ENCODE measurements at regions not wholly inside any gene's neighbourhood (a gene's known extent, or its start where the extent isn't known, plus 50 kb on each side); places are given as distances from the start of the nearest gene placed in this dataset.
"Not testable (repeated sequence)": the region's sequence is repeated elsewhere in the genome, so short reads cannot be mapped to it uniquely, and the experiment has no call there.

DNA sequence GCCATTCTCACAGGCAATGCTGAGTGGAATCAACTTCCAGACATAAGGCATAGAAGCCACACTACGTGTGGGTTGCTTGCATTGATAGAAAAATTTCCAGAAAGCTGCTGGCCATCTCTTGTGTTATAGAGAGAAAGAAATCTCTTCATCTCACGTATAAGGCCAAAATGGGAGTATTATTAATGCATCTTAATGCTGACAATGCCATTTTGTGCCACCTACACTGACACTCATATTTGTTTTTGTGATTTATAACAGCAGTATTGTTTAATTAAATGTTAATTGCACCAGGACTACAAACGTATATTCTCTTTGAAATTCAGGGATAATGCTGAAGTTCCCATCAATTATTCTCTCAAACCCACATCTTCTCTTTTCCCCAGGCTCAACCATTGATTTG is 56.1 kb upstream of the TMEM132D start:
- no peak for DNase-seq (ENCODE audit: low read depth in 2 of 2)

DNA sequence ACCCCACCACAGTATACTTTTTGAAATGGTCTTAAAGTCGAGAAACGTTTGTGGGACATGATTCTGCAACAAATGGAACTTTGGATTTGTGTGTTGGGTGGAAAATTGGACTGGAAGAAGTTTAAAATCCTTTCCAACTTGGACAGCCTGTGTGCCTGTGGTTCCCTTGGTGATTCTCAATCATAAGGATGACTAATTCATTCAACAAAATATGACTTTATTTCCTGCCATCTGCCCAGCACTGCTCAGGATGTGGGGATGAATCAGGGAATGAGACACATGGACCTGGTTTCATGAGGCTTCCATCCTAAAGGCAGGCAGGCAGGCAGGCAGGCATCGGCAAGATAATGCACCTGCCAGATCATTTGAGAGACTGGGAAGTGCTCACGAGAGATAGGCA is 57.3 kb upstream of the TMEM132D start:
- DNase-seq (ENCODE audit: low read depth in 2 of 2) = no peak

DNA sequence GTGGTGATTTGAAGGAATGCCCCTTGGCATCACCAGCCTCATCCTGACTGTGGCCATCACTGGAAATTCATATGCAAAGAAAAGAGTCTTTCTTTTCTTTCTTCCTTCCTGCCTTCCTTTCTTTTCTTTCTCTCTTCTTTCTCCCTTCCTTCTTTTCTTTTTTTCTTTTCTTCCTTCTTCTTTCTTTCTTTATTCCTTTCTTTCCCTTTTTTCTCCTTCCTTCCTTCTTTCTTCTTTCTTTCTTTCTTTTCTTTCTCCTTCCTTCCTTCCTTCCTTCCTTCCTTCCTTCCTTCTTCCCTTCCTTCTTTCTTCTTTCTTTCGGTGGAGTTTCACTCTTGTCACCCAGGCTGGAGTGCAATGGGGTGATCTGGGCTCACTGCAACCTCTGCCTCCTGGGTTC is 58.0 kb upstream of the TMEM132D start:
- DNase-seq (ENCODE audit: low read depth in 2 of 2) = no peak

DNA sequence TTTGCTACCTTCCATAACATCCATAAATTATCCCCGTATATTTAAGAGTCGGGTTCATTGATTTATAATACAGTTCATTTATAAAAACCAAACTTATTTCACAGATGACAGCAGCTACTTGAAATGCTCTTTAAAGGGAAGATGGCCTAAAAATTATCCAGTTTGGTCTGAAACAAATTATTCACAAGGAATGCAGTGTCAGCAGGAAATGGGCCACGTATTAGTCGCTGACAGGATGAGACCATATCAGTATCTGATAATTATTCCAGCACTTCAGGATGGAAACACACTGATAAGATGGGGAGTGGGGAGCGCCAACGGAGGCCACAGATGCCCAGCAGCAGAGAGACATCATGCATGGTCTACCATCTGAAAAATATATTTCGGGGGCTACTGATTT is 60.5 kb upstream of the TMEM132D start:
- DNase-seq (ENCODE audit: low read depth in 2 of 2) = no peak

DNA sequence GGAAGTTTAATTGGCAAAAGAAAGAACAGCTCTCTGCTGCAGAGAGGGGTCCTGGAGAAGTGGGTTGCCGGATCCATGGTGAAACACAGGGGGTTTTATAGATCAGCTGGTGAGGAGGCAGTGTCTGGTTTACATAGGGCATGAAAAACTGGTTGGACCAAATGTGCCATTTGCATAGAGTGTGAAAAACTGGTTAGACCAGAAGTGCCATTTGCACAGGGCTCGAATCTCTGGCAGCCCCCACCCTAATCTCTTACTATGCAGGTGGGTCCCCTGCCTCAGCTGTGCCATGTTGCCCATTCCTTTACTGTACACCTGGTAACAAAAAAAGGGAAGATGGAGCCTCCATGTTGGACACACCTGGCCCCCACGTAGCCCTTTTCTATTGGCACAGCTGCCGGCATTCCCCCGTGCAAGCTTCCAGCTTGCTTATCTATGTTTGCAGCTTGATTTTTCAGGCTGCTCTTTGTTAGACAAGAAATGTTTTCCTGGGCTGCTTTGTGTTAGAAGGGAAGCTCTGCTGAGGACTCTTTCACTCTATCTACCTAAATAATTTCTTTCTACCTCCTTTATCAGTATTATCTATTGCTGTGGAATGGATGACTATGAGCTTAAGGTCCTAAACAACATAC is 61.1 kb upstream of the TMEM132D start:
- no peak for DNase-seq (ENCODE audit: low read depth in 2 of 2)

DNA sequence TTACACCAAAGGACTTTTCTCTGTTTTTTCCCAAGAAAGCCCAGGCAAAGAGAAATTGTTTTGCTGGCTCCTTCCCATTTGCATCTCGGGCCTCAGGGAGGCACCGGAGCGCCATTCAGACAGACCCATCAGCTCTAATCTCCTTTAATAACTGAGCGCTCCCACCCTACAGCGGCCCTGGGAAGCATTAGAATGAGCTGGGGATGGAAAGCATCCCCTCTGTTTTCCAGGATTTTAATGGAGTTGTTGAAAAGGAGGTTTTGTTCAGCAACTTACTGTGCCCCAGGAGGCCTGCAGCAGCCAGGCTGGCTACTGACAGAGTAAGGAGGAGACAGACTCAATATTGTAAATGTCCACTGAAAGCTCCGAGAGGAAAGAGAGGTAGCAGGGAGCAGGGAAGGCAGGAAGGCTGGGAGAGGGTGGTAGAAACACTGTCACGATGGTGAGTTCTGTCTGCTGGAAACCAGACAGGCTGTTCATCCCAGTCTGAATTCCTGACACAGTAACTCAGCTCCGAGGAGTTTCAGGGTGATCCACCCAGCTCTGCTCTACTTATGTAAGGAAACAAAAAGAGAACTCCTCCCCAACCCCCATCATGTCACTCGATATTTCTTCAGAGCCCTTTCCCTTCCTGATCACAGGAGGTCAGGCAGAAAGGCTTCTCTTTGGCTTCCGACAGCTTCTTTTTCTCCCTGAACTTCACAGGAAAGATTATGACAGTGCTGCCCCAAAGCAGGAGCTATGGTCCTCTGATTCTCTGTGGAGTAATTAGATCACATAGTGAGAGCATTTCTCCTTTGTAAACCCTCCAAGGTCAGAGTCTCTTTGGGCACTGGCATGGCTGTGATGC is 62.5 kb upstream of the TMEM132D start:
- no peak for DNase-seq (ENCODE audit: low read depth in 2 of 2)

DNA sequence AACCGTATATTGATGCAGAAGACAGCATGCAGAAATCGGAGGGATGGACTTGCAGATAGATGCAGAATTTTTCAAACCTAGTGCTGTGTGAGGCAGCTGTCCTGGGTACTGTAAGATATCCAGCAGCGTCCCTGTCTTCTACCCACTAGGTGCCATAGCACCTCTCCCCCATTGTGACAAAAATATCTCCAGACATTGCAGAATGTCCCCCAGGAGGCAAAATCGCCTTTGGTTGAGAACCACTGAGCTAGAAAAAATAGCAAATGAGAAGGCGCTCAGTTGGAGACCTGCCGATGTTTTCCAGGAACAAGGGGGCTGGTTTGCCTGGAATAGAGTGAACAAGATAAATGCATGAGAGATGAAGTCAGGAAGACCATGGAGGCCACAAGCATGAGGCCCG is 67.9 kb upstream of the TMEM132D start:
- DNase-seq (ENCODE audit: low read depth in 2 of 2) = no peak

DNA sequence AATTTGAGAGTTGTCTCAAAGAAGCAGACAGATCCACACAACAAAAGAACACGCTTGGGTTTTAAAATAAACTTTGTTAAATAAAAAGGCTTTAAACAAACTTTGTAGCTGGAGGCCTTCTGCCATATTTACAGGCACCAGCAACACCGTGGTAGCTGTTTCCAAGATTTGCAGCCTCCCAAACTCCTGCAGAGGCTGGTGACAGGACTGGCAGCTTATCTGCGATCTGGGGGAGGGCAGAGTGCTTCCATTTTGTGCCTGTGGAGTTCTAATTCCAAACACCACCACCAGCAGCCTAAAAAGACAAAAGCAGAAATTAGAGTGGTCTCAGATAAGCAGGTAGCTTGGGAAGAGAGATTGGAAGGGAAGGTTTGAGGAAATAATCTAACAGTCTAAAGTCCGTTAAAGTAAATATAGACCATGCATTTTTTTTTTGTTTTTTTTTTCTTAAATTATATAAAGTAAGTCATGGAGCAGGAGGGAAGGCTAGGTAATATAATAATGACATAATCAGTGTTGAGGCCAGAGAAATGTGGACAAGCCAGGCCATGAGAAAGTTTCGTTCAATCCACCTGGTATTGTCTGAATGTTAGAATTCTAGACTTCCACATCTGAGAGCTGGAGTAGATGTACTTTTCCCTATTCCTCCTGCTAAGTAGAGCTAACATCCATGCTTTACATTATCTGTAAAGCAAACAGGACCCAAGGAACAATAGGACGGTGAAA is 69.6 kb upstream of the TMEM132D start:
- no peak for DNase-seq (ENCODE audit: low read depth in 2 of 2)

DNA sequence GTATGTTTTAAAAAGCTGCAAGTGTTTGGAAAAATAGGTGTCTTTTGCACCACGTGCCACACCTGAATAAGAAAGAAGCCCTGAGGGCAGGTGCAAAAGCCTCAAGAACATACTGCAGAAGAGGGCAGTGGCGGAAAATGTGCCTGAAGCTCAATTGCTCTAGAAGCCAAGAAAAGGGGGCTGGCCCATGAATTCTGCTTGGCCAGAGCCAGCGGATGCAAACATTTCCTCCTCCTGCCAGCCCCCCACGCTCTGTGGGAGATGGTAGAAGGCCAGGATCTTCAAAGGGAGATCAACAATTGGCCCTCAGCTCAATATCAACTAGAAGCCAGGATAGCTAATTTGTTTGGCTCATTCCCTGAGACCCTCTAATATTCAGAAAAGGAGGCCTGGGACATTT is 80.3 kb upstream of the TMEM132D start:
- DNase-seq (ENCODE audit: low read depth in 2 of 2) = no peak

DNA sequence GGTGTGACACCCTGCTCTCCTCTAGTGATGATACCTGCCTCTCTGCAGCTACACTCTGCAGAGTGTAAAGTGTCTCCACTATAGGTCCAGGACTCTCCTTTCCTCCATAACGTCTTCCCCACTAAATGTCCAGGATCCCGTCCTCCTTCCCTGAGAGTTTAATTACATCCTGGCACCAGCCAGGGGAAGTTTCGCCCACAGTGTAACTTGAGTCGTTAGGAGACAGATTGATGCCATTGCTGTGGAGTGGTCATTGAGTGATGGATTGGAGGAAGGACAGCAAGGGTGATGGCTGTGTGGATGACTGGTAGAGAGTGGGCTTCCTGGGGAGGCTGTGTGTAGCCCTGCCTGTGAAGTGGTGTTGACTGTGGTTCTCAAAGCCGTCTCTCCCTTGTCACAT is 84.0 kb upstream of the TMEM132D start:
- no peak for DNase-seq (ENCODE audit: low read depth in 2 of 2)

DNA sequence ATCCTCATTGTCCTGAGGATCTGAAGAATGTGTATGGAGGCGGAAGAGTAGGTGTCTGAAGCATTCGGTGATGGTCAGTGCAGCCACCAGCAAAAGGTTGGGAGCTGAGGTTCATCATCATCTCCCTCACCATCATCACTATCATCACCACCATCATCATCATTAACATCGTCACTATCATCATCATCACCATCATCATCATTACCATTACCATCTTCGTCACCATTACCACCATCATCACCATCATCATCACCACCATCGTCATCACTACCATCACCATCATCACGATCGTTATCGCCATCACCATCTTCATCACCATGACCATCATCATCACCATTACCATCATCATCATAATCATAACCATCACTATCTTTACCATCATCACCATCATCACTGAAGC is 90.8 kb upstream of the TMEM132D start:
- DNase-seq (ENCODE audit: low read depth in 2 of 2) = no peak

DNA sequence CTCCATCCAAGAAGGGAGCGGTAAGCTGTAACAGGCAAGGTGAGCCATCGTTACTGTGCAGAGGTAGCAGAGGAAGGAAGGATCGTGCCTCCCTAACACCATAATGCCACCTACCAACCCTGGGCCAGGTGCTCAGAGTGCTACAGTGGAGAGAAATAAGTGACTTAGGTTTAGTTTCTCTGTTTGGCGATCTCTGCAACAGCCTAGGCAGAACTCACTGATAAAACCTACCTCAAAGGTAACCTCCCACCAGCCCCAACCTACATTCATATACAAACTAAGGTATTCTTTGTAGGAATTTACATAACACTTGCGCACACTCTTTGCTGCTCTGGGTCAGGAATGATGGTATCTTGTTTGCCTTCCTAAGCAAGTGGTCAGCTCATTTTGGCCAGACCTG is 93.4 kb upstream of the TMEM132D start:
- no peak for DNase-seq (ENCODE audit: low read depth in 2 of 2)

DNA sequence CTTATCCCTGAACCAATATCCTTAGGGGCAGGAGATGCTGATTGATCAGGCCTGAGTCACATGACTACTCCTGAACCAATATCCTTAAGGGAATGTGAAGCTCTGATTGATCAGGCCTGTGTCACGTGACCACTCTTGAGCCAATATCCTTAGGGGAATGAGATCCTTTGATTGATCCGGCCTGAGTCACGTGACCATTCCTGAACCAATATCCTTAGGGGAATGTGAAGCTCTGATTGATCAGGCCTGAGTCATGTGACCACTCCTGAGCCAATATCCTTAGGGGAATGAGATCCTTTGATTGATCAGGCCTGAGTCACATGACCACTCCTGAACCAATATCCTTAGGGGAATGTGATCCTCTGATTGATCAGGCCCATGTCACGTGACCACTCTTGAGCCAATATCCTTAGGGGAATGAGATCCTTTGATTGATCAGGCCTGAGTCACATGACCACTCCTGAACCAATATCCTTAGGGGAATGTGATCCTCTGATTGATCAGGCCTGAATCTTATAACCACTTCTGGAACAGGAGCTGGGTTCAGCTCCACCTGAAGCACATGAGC is 100.6 kb upstream of the TMEM132D start:
- DNase-seq (ENCODE audit: low read depth in 2 of 2) = not testable (repeated sequence)

DNA sequence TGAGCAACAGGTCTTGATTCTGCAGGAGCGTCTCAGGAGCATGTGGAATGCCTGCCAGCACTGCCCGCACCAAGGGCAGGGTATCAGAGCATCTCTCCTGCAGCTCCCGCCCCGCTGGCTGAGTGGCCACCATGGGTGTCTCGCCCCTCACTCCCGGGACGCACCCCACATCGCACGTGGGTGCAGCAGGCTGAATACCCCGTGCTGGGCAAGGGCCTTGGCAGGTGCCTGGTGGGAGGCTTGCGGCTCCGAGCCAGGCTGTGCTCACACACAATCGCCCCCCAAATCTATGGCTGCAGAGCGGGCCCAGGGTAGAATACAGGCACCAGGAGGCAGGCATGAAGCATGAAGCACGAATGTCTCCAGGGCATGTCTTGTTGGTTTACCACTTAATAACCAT is 103.9 kb upstream of the TMEM132D start:
- DNase-seq (ENCODE audit: low read depth in 2 of 2) = no peak

DNA sequence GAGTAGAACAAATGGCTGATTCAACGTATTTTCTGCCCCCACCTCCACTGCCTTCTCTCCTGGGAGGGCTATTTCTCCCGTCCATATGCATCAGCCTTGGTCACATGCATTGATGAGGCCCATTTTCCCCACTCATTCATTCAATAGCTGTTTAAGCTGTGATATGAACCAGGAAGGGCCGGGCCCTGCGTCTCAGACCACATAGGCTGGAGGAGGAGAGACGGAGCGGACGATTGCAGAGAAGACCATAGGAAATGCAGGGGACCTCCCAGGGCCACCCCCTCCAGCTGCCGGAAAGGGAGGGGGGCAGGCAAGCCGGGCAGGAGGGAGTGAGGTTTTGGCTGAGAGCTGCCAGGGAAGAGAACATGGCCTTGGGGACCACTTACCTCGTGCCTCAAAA is 104.4 kb upstream of the TMEM132D start:
- no peak for DNase-seq (ENCODE audit: low read depth in 2 of 2)

DNA sequence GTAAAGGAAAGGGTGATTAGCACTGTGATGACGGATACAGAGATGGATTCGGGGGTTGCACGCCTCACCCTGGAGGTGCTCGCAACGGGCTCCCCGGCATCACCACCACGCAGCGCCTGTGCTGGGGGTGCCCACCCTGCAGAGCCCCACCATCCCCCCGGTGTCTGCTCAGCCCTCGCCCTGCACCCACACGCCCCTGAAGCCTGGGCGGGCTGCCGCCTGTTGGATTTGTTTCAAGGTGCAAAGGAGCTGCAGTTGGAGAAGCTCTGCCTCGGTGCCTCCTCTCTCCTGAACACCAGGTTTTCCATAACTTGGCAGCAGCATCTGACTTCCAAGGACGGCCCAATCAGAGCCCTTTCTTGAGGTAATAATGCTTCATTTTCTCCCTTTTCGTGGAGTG is 106.1 kb upstream of the TMEM132D start:
- DNase-seq (ENCODE audit: low read depth in 2 of 2) = no peak

DNA sequence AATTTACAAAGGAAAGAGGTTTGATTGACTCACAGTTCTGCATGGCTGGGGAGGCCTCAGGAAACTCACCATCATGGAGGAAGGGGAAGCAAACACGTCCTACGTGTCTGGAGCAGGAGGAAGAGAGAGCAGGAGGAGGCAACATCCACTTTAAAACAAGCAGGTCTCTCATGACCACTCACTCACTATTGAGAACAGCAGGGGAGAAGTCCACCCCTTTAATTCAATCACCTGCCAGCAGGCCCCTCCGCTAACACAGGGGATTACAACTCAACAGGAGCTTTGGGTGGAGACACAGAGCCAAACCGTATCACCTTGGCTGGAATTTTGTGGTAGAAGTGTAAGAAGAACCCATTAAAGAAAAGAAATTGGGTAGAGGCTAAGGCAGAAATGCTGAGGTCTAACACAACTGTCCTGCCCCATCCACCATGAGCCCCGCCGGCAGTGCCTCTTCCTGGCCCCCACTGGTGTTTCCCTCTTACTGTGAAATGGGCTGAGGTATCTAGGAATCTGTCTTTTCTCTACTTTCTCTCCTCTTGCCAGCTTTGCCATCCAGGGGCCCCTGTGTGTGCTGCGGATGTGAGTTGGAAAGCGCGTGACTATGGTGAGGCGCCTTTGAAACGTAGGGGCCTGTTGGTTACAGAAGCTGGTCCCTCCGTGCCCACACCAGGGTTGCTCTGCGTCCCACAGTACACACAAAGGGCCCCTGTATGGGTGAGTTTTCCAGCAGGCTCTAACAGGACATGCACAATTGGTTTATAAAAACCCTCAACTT is 108.0 kb upstream of the TMEM132D start:
- DNase-seq (ENCODE audit: low read depth in 2 of 2) = no peak

DNA sequence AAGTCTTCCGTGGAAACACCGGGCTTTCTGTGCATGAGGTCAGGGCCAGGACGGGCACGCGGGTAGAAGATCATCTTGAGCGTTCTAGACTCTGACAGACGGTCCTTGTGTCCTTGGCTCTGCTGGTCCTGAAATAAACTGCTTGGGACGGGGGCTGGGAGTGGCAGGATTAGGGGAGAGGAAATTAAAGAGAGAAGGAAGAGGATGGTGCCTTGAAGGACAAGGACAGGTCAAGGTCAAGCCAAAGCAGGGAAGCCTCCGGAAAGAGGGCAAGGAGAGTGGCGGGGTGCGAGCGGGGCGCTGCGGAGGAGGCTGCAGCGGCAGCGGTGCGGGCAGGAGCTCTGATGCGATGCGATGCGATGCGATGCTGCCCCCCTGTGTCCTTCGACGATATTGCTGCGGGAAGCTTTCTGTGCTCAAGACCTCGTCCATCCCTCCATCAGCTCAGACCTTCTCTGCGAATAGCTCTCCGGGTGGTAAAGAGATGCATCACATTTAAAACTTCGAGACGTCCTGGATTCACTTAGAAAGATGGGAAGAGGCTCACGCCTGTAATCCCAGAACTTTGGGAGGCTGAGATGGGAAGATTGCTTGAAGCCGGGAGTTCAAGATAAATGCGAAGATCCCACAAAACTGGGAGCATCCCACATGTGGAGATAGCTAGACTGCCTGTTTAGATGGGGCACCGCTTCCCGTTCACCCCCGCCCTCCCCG is 110.1 kb upstream of the TMEM132D start:
- peak; percentile 13 to 51 for DNase-seq (ENCODE audit: low read depth in 2 of 2)

DNA sequence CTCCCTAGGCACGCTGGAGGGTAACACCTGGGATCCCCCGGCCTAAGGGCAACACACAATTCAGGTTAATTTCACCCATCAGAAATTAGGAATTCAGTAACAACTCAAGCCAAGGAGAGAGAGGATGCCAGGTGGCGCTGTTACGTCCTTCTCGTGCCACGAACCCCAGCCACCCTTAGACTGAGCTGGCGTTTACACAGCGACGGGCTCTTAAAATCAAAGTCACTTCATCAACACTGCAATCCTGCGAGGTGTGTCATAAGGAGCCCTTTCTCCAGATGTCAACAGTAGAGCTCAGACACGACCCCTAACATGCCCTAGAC is 110.6 kb upstream of the TMEM132D start:
- no peak for DNase-seq (ENCODE audit: low read depth in 2 of 2)

DNA sequence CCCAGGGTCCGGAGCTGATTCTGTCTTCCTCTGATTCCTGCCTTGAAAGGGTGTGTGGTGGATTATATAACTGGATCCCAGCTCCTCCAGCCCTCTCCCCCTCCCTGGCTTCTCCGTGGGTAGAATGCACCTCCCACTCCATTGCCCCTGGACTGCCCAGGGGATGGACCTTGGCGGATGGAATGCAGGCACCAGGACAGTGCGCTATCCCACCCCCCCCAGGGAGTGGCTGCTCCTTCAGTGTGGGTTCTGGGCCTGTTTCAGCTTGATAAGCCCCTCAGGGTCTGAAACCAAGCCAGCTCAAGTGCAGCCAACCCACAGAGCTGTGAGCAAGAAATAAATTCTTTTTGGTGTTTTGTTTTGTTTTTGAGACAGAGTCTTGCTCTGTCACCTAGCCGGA is 112.4 kb upstream of the TMEM132D start:
- no peak for DNase-seq (ENCODE audit: low read depth in 2 of 2)

DNA sequence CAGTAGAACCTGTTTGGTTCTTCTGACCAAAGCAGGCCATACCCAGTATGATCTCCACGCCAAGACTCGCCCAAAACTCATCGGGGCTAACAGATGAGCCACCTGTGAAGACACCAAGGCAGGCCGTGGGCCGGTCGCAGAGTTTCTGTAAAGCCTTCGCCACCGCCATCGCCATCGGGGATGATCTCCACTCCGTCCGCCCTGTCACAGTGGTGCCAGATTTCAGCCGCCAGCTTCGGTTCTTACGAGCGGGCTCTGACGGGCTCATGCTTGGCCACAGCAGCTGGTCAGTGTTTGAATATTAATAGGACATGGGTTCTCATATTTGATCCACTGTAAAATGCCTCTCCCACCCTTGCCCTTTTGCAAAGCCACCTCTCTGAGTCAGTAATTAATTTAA is 113.2 kb upstream of the TMEM132D start:
- no peak for DNase-seq (ENCODE audit: low read depth in 2 of 2)
